Liver (tissue), 3 donors: ENCODE measurements at regions not wholly inside any gene's neighbourhood (a gene's known extent, or its start where the extent isn't known, plus 50 kb on each side); places are given as distances from the start of the nearest gene placed in this dataset.

Source experiments
- ATF3 ChIP-seq: IDR thresholded peaks from 2 replicates; pipeline ENCODE4 v1.6.1; 2016; ENCODE audit warnings: antibody characterized with exemption
- CTCF ChIP-seq: fragments of 150-350 bp; IDR thresholded peaks from 2 replicates; pipeline ENCODE4 v1.5.1; 2017; ENCODE audit warnings: improper control_type of control experiment, low read depth, low read length; ENCODE audit not compliant: missing input control
- FOXA1 ChIP-seq: IDR thresholded peaks from 2 replicates; pipeline ENCODE4 v1.6.1; 2016; ENCODE audit warnings: antibody characterized with exemption
- FOXA2 ChIP-seq: IDR thresholded peaks from 2 replicates; pipeline ENCODE4 v1.6.1; 2016; ENCODE audit warnings: antibody characterized with exemption
- JUND ChIP-seq, 2 donors: IDR thresholded peaks; 2 replicates each; pipeline ENCODE4 v1.6.1; 2016; ENCODE audit warnings: antibody characterized with exemption in 2 of 2
- NR2F2 ChIP-seq: IDR thresholded peaks from 2 replicates; pipeline ENCODE4 v1.6.1; 2016; ENCODE audit warnings: antibody characterized with exemption
- RAD21 ChIP-seq, 2 donors: IDR thresholded peaks; 2 replicates each; pipeline ENCODE4 v1.6.1; 2016; ENCODE audit warnings: antibody characterized with exemption in 2 of 2, mild to moderate bottlenecking in 2 of 2
- REST ChIP-seq: IDR thresholded peaks from 2 replicates; pipeline ENCODE4 v1.6.1; 2016; ENCODE audit warnings: antibody characterized with exemption, mild to moderate bottlenecking
- RXRA ChIP-seq, 2 donors: IDR thresholded peaks; 2 replicates each; pipeline ENCODE4 v1.6.1; 2017 to 2018; ENCODE audit warnings: antibody characterized with exemption in 2 of 2, mild to moderate bottlenecking in 1 of 2
- SP1 ChIP-seq: IDR thresholded peaks from 2 replicates; pipeline ENCODE4 v1.6.1; 2018; ENCODE audit warnings: antibody characterized with exemption, mild to moderate bottlenecking
- TAF1 ChIP-seq: conservative IDR thresholded peaks from 2 replicates; pipeline ENCODE4 v1.6.1; 2016; ENCODE audit warnings: antibody characterized with exemption, mild to moderate bottlenecking
- YY1 ChIP-seq: IDR thresholded peaks from 2 replicates; pipeline ENCODE4 v1.6.1; 2016; ENCODE audit warnings: antibody characterized with exemption, mild to moderate bottlenecking
- TF ChIP-seq, protein P1 (sequence below): IDR thresholded peaks from 2 replicates; pipeline ENCODE4 v1.6.1; 2016; ENCODE audit warnings: antibody characterized with exemption
- TF ChIP-seq, protein P2 (sequence below): IDR thresholded peaks from 2 replicates; pipeline ENCODE4 v1.6.1; 2016; ENCODE audit warnings: antibody characterized with exemption
- donor health status: healthy.
- donor health status: healthy.

- TF ChIP-seq SP1 (no peak), CTCF (no peak), FOXA1 (no peak), FOXA2 (no peak), RXRA (IDR thresholded peaks at IDR 0.05) (no peak), JUND (IDR thresholded peaks at IDR 0.05) (no peak), YY1 (no peak), REST (no peak), RAD21 (IDR thresholded peaks at IDR 0.05) (no peak), TAF1 (no peak), NR2F2 (no peak), ATF3 (no peak)
- TF ChIP-seq, protein P1, sequence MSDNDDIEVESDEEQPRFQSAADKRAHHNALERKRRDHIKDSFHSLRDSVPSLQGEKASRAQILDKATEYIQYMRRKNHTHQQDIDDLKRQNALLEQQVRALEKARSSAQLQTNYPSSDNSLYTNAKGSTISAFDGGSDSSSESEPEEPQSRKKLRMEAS, result no peak
- TF ChIP-seq, protein P2, sequence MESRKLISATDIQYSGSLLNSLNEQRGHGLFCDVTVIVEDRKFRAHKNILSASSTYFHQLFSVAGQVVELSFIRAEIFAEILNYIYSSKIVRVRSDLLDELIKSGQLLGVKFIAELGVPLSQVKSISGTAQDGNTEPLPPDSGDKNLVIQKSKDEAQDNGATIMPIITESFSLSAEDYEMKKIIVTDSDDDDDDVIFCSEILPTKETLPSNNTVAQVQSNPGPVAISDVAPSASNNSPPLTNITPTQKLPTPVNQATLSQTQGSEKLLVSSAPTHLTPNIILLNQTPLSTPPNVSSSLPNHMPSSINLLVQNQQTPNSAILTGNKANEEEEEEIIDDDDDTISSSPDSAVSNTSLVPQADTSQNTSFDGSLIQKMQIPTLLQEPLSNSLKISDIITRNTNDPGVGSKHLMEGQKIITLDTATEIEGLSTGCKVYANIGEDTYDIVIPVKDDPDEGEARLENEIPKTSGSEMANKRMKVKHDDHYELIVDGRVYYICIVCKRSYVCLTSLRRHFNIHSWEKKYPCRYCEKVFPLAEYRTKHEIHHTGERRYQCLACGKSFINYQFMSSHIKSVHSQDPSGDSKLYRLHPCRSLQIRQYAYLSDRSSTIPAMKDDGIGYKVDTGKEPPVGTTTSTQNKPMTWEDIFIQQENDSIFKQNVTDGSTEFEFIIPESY, result no peak
These were observed 184.0 kb upstream of the NEIL3 start for GRCh38 chr4:177125656-177126055.
